HG03097 (cell line): ENCODE measurements at regions not wholly inside any gene's neighbourhood (a gene's known extent, or its start where the extent isn't known, plus 50 kb on each side); places are given as distances from the start of the nearest gene placed in this dataset.

ENCODE experiments used
- ATAC-seq: cut with Tn5 transposase; IDR thresholded peaks from one replicate; pipeline ENCODE4 v1.9.1; 2021; ENCODE audit not compliant: unreplicated experiment, low FRiP score

GRCh38 chr5:52710310-52710971 lies 77.3 kb upstream of the ITGA1 start:
- peak; percentile 52 for ATAC-seq

GRCh38 chr5:52710972-52711596 lies 76.6 kb upstream of the ITGA1 start:
- ATAC-seq = no peak

GRCh38 chr5:52712354-52712753 lies 75.4 kb upstream of the ITGA1 start:
- ATAC-seq = no peak

GRCh38 chr5:52725065-52725746 lies 62.5 kb upstream of the ITGA1 start:
- ATAC-seq = peak; percentile 93

GRCh38 chr5:52725808-52726207 lies 61.9 kb upstream of the ITGA1 start:
- ATAC-seq = peak; percentile 6

GRCh38 chr5:52727020-52727419 lies 60.7 kb upstream of the ITGA1 start:
- ATAC-seq = no peak

GRCh38 chr5:52727576-52727975 lies 60.1 kb upstream of the ITGA1 start:
- no peak for ATAC-seq

- no peak for ATAC-seq
Observed at GRCh38 chr5:52728224-52728623, 59.5 kb upstream of the ITGA1 start.

GRCh38 chr5:52728686-52729085 lies 59.0 kb upstream of the ITGA1 start:
- ATAC-seq = no peak

GRCh38 chr5:52731274-52732027 lies 56.3 kb upstream of the ITGA1 start:
- ATAC-seq = no peak

- no peak for ATAC-seq
Observed at GRCh38 chr5:52734557-52734956, 53.2 kb upstream of the ITGA1 start.

GRCh38 chr5:52735139-52735538 lies 52.6 kb upstream of the ITGA1 start:
- ATAC-seq = no peak
